SK-N-SH (cell line): ENCODE measurements at regions not wholly inside any gene's neighbourhood (a gene's known extent, or its start where the extent isn't known, plus 50 kb on each side); places are given as distances from the start of the nearest gene placed in this dataset.

ENCODE experiments used
- CTCF ChIA-PET: fragments of 300-600, 350-600 bp; formaldehyde crosslinking; extraction: SDS; loops from one replicate; lab custom pipeline; 2021; lab: Yijun Ruan, JAX
- POLR2A ChIA-PET: fragments of 350-600 bp; sonication (Branson Sonifier 250); formaldehyde crosslinking; extraction: SDS; loops from one replicate; lab custom pipeline; 2020; ENCODE audit warnings: antibody characterized with exemption, inconsistent platforms; lab: Yijun Ruan, JAX
- DNase-seq: peaks from one replicate; pipeline ENCODE4 v3.0.0; 2012
- H2AFZ ChIP-seq: fragments of 200-600 bp; sonication (generic); 2 replicates; pipeline ENCODE4 v1.8.1; 2016; ENCODE audit warnings: antibody characterized with exemption, mild to moderate bottlenecking, low read depth
- H3F3A ChIP-seq: fragments of 200-600 bp; sonication (generic); replicated peaks from 2 replicates; pipeline ENCODE3; 2016; ENCODE audit warnings: antibody characterized with exemption, mild to moderate bottlenecking; ENCODE audit not compliant: insufficient read depth
- H3K27ac ChIP-seq, 2 experiments: fragments of 200-500 bp in 1 of 2; fragments of 200-600 bp in 1 of 2; sonication (Bioruptor generic) in 1 of 2; sonication (generic), shearing (Covaris generic) in 1 of 2; 2 replicates each; pipeline versions ENCODE4 v1.5.1 to v1.6.1; 2014 to 2016; ENCODE audit warnings: low read depth in 2 of 2, inconsistent platforms in 1 of 2, low read length in 1 of 2, mild to moderate bottlenecking in 1 of 2, mixed read lengths in 1 of 2
- H3K27me3 ChIP-seq: fragments of 200-600 bp; sonication (generic), shearing (Covaris generic); 2 replicates; pipeline ENCODE4 v1.6.1; 2016; ENCODE audit warnings: mixed run types; ENCODE audit not compliant: insufficient read depth
- H3K36me3 ChIP-seq, 2 experiments: fragments of 200-500 bp in 1 of 2; fragments of 200-600 bp in 1 of 2; sonication (Bioruptor generic) in 1 of 2; sonication (generic) in 1 of 2; replicated peaks in 1 of 2; 2 replicates each; pipeline versions ENCODE3 to v1.5.1; 2014 to 2016; ENCODE audit warnings: low read length in 1 of 2, mild to moderate bottlenecking in 1 of 2; ENCODE audit not compliant: insufficient read depth in 2 of 2, control insufficient read depth in 1 of 2
- H3K4me1 ChIP-seq, 2 experiments: fragments of 200-500 bp in 1 of 2; fragments of 200-600 bp in 1 of 2; sonication (Bioruptor generic) in 1 of 2; sonication (generic), shearing (Covaris generic) in 1 of 2; 2 replicates each; pipeline versions ENCODE4 v1.5.1 to v1.6.1; 2014 to 2016; ENCODE audit warnings: low read depth in 1 of 2, low read length in 1 of 2, mixed run types in 1 of 2; ENCODE audit not compliant: insufficient read depth in 2 of 2, control insufficient read depth in 1 of 2
- H3K4me2 ChIP-seq: fragments of 200-600 bp; sonication (generic), shearing (Covaris generic); 2 replicates; pipeline ENCODE4 v1.6.1; 2017; ENCODE audit warnings: mixed run types
- H3K4me3 ChIP-seq, 2 experiments: fragments of 200-500 bp in 1 of 2; fragments of 200-600 bp in 1 of 2; sonication (Bioruptor generic) in 1 of 2; sonication (generic), shearing (Covaris generic) in 1 of 2; 2 replicates each; pipeline versions ENCODE4 v1.5.1 to v1.8.1; 2014 to 2016; ENCODE audit warnings: low read depth in 2 of 2, inconsistent platforms in 1 of 2, low read length in 1 of 2, mild to moderate bottlenecking in 1 of 2, mixed read lengths in 1 of 2, moderate library complexity in 1 of 2
- H3K79me2 ChIP-seq: fragments of 200-600 bp; sonication (generic); 2 replicates; pipeline ENCODE4 v1.8.1; 2017; ENCODE audit warnings: mild to moderate bottlenecking; ENCODE audit not compliant: insufficient read depth
- H3K9ac ChIP-seq: fragments of 200-600 bp; sonication (generic); 2 replicates; pipeline ENCODE4 v1.6.1; 2017; ENCODE audit warnings: mixed run types
- H3K9me2 ChIP-seq: fragments of 200-600 bp; sonication (generic); 2 replicates; pipeline ENCODE4 v1.6.1; 2017; ENCODE audit warnings: mixed run types
- H3K9me3 ChIP-seq: fragments of 200-600 bp; sonication (generic); 2 replicates; pipeline ENCODE4 v1.6.1; 2017; ENCODE audit warnings: mixed run types, mild to moderate bottlenecking, moderate library complexity
- H4K20me1 ChIP-seq: fragments of 200-600 bp; sonication (generic); 2 replicates; pipeline ENCODE4 v1.6.1; 2017; ENCODE audit warnings: mild to moderate bottlenecking, mixed run types; ENCODE audit not compliant: insufficient read depth
- CTCF ChIP-seq: fragments of 200-600 bp; sonication (generic); IDR thresholded peaks from 2 replicates; pipeline ENCODE4 v1.6.1; 2017; ENCODE audit warnings: antibody characterized with exemption, mild to moderate bottlenecking, moderate library complexity
- ELF1 ChIP-seq: IDR thresholded peaks from 2 replicates; pipeline ENCODE4 v1.4.0; 2012
- EP300 ChIP-seq, 2 experiments: IDR thresholded peaks; 2 replicates each; pipeline versions ENCODE4 v1.4.0 to v1.6.1; 2012; ENCODE audit warnings: borderline replicate concordance in 1 of 2, low read depth in 1 of 2, low read length in 1 of 2
- EZH2phosphoT487 ChIP-seq: fragments of 200-600 bp; sonication (generic); IDR thresholded peaks from 2 replicates; pipeline ENCODE4 v1.6.1; 2017; ENCODE audit warnings: low read depth, mixed run types, mild to moderate bottlenecking, antibody characterized with exemption, moderate library complexity, borderline replicate concordance
- FOXJ3 ChIP-seq: sonication (generic); formaldehyde crosslinking; IDR thresholded peaks from 2 replicates; pipeline ENCODE4 v1.5.1; 2020; ENCODE audit warnings: mild to moderate bottlenecking, missing genetic modification reagents
- GABPA ChIP-seq: IDR thresholded peaks from 2 replicates; pipeline ENCODE4 v1.4.0; 2012; ENCODE audit warnings: low read depth, mild to moderate bottlenecking
- GATA2 ChIP-seq: sonication (generic); formaldehyde crosslinking; IDR thresholded peaks from 2 replicates; pipeline ENCODE4 v1.5.0; 2020; ENCODE audit warnings: mild to moderate bottlenecking, missing genetic modification reagents
- MAX ChIP-seq: IDR thresholded peaks from 2 replicates; pipeline ENCODE4 v1.4.0; 2012; ENCODE audit warnings: low read depth
- MXI1 ChIP-seq: IDR thresholded peaks from 2 replicates; pipeline ENCODE4 v1.6.1; 2012; ENCODE audit warnings: mild to moderate bottlenecking, low read depth, low read length, improper control_type of control experiment
- NFIC ChIP-seq: IDR thresholded peaks from 2 replicates; pipeline ENCODE4 v1.4.0; 2012; ENCODE audit warnings: borderline replicate concordance
- NRF1 ChIP-seq: IDR thresholded peaks from 2 replicates; pipeline ENCODE4 v1.6.1; 2012; ENCODE audit warnings: low read depth, mild to moderate bottlenecking, low read length
- POLR2AphosphoS5 ChIP-seq: IDR thresholded peaks from 2 replicates; pipeline ENCODE4 v1.6.1; 2012; ENCODE audit warnings: low read depth, low read length
- RAD21 ChIP-seq: IDR thresholded peaks from 2 replicates; pipeline ENCODE4 v1.6.1; 2012; ENCODE audit warnings: mild to moderate bottlenecking, low read length
- RCOR1 ChIP-seq: fragments of 150-350 bp; IDR thresholded peaks from 2 replicates; pipeline ENCODE4 v1.6.1; 2017; ENCODE audit warnings: antibody characterized with exemption, low read length
- REST ChIP-seq: IDR thresholded peaks from 2 replicates; pipeline ENCODE4 v1.6.1; 2012; ENCODE audit warnings: mild to moderate bottlenecking, low read depth, low read length, moderate library complexity
- RFX5 ChIP-seq: IDR thresholded peaks from 2 replicates; pipeline ENCODE4 v1.6.1; 2012; ENCODE audit warnings: mild to moderate bottlenecking, improper control_type of control experiment, low read length
- SMC3 ChIP-seq: IDR thresholded peaks from 2 replicates; pipeline ENCODE4 v1.6.1; 2012; ENCODE audit warnings: low read depth, low read length, improper control_type of control experiment
- TAF1 ChIP-seq: IDR thresholded peaks from 2 replicates; pipeline ENCODE4 v1.6.1; 2012; ENCODE audit warnings: low read depth, mild to moderate bottlenecking, low read length, moderate library complexity, borderline replicate concordance
- WGBS: methylation state at CpG from one replicate; pipeline ENCODE4 v1.1.6; 2017; ENCODE audit warnings: low lambda C conversion rate; 5-methylcytosine and 5-hydroxymethylcytosine counted together

GRCh38 chr20:57898332-57898731 is 188.5 kb upstream of the PMEPA1 start (continued):
- TF ChIP-seq REST, result no peak
- no peak for TF ChIP-seq FOXJ3 (CRISPR knock-in tag)
- TF ChIP-seq EP300 (IDR thresholded peaks at IDR 0.05; ENCODE audit: borderline replicate concordance in 1 of 2, low read depth in 1 of 2, low read length in 1 of 2), result no peak
- no peak for TF ChIP-seq MAX
- no peak for TF ChIP-seq TAF1
- no peak for TF ChIP-seq GABPA
- TF ChIP-seq RCOR1, result no peak
- no peak for TF ChIP-seq SMC3
- no peak for TF ChIP-seq RFX5
- no peak for TF ChIP-seq POLR2AphosphoS5

GRCh38 chr20:57897891-57898290 is 188.1 kb upstream of the PMEPA1 start:
- H3K36me3 ChIP-seq, result no peaks in the 10 kb centered on the region
- TF ChIP-seq CTCF (no peak), REST (no peak), EP300 (IDR thresholded peaks at IDR 0.05; ENCODE audit: borderline replicate concordance in 1 of 2, low read depth in 1 of 2, low read length in 1 of 2) (no peak), MXI1 (no peak), NFIC (no peak), SMC3 (no peak), RAD21 (no peak), RCOR1 (no peak), RFX5 (no peak), TAF1 (no peak), GABPA (no peak), GATA2 (CRISPR knock-in tag) (no peak), MAX (no peak), NRF1 (no peak), ELF1 (no peak), EZH2phosphoT487 (no peak)
- no peaks in the 10 kb centered on the region for H3K79me2 ChIP-seq
- no peak overlapping the region for H3K27ac ChIP-seq
- no peak overlapping the region for H3K4me3 ChIP-seq
- POLR2A ChIA-PET, result no interaction called here
- H3K27me3 ChIP-seq, result no peaks in the 10 kb centered on the region
- DNase-seq, result no peak
- no peaks in the 10 kb centered on the region for H3K9me3 ChIP-seq
- 89% methylated on average over 4 of the region's 4 CpGs for WGBS
- no peak overlapping the region for H2AFZ ChIP-seq
- peaks cover 0 to 24% of the 10 kb centered on the region in 2 experiments; a peak in 1 of 4 replicates for H3K4me1 ChIP-seq
- CTCF ChIA-PET, result interaction anchor here (0.9 to 1.8 kb wide), 2 partner anchors 9 to 11 kb away, joined by 4 to 5 read pairs; no protein-coding TSS in a partner anchor
- no peak overlapping the region for H3K9ac ChIP-seq
- no peaks in the 10 kb centered on the region for H4K20me1 ChIP-seq
- no peaks in the 10 kb centered on the region for H3F3A ChIP-seq
- no peaks in the 10 kb centered on the region for H3K9me2 ChIP-seq
- H3K4me2 ChIP-seq, result no peak overlapping the region
